Stimulated activated CD4-positive, alpha-beta T cell treated with anti-CD3 and anti-CD28 coated beads, Interleukin-1b, Interleukin-23, amount 100 ng/mL, for 1 hour (primary cell): ENCODE measurements at regions not wholly inside any gene's neighbourhood (a gene's known extent, or its start where the extent isn't known, plus 50 kb on each side); places are given as distances from the start of the nearest gene placed in this dataset.
"Not testable (repeated sequence)": the region's sequence is repeated elsewhere in the genome, so short reads cannot be mapped to it uniquely, and the experiment has no call there.

Experiments used
- DNase-seq, 2 donors: peaks; one replicate each; pipeline ENCODE4 v3.0.0-alpha.2; 2020; ENCODE audit warnings: low read depth in 2 of 2

GRCh38 chr14:22200977-22201605 is 387.9 kb downstream of the DAD1 start:
- no peak for DNase-seq

DNA sequence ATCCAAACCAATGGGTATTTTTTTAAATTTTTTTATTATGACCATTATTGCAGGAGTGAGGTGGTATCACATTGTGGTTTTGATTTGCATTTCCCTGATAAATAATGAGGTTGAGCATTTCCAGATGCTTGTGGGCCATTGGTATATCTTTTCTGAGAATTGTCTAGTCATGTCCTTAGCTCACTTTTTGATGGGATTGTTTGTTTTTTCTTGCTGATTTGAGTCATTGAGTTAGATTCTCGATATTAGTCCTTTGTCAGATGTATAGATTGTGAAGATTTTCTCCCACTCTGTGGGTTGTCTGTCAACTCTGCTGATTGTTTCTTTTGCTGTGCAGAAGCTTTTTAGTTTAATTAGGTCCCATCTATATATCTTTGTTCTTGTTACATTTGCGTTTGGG is 388.9 kb downstream of the DAD1 start:
- DNase-seq = not testable (repeated sequence)

DNA sequence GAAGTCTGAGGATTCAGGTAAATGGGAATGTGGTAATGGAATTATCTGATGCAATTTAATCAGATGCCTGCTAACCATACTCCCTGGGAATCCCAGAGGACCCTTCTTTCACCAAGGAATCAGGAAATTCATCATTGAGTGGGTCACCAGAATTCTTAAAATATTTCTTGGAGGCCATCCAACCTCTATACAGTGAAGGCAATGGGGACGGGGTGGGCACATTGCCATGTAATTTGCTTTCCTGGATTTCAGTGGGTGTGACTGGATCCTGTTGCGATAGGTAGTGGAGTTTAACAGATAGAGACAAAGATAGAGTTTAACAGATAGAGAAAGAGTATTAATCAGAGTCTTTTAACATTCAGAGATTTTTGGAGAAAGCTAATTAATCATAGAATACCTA is 394.4 kb downstream of the DAD1 start:
- DNase-seq = no peak

GRCh38 chr14:22190411-22191191 is 398.4 kb downstream of the DAD1 start:
- no peak for DNase-seq

DNA sequence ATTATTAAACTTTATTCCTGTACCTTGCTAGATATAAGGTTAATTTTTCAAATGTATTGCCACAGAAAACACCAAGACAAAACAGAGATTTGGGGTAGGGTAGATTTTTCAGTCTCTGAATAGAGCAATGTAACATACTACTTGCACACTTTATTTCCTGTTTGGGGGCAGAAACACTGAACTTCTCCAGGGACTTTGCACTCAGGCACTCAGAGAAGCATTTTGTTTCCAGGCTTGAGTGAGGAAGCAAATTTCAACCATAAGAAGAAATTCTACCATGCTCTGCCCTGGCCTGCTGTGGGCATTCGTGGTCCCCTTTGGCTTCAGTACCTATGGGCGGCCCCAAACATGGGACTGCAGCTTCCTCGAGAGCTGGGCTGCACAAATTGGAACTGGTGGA is 399.1 kb downstream of the DAD1 start:
- DNase-seq = no peak

GRCh38 chr14:22188318-22188717 is 400.7 kb downstream of the DAD1 start:
- DNase-seq = no peak

- DNase-seq = no peak
These were observed 403.2 kb downstream of the DAD1 start for GRCh38 chr14:22185789-22186188.

DNA sequence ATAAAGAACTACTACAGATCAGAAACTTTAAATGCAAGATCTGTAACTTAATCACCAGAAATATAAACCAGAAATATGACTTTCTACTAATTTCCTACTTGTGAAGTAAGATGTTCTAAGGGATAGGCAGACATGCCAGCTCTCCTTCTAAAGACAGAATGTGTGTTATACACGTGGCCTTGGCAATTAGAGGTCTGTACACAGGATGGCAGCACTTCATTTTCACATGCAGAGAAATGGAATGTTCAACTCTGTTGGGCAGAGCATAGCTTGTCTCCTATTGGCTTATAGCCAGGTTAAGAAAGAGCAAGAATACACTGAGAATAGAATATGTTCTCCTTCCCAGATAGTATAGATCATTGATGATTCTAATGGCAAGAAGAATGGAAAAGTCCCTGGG is 403.8 kb downstream of the DAD1 start:
- no peak for DNase-seq

GRCh38 chr14:22184830-22185168 is 404.2 kb downstream of the DAD1 start:
- no peak for DNase-seq

DNA sequence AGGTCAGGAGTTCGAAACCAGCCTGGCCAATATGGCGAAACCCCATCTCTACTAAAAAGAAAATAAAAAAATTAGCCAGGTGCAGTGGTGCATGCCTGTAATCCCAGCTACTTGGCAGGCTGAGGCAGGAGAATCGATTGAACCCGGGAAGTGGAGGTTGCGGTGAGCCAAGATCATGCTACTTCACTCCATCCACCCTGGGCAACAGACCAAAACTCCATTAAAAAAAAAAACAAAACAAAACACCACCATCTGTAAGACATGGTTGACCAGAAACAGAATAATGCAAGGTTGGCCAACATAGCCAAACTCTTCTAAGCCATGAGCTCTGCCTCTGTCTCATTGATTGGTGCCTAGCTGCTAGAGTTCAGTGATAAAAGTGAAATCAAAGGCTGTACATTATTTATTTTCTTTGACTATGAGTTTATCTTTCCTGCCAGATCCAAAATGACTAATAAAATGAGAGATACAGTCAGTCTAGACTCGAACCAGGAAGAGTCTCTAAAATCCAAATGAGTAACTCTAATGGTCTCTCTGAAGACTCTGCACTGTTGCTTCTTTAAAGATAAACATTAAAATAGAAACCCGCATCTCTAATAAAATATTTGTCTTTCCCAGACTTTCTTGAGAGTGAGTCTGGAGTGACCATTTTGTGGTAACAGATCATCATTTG is 404.7 kb downstream of the DAD1 start:
- DNase-seq = no peak

DNA sequence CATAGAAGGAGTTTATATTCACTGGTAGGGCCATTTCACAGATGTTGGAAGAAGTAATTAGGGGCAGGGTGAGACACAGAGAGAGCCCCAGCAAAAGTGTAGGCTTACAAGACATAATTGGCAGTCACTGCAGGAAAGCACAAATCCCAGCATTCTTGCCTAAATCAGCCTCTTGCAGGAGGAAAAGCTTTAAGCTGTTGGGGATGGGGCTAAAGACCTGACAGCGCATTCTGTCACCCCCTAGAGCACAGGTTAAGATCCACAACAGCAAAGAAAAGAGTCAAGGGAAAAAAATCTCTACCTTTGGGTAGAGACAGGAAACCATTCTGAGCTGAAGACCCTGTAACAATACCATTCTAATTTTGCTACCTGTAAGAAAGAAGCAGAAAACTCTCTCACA is 409.0 kb downstream of the DAD1 start:
- no peak for DNase-seq

GRCh38 chr14:22179190-22179589 is 409.8 kb downstream of the DAD1 start:
- DNase-seq = no peak

DNA sequence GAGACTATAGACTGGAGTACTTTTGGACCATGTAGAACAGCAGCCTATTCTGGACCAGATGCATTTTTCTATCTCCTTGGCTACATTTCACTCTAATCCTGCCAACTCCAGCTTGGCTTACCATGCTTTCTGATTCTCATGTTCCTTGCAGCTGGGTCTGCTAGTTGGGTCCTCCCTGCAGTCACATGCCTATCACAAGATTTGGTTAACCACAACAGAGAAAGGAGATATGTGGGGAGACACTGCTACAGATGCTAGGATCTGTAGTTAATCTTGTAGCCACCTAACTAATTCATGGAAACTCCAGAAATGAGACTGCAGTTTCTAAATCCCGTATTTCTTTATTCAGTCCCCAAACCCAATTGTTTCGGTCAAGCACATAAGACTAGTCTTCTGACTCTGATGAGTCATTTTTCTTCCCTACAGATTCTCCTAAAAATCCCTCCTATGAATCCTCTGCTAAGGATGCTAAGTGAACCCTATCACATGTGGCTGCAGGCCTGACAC is 410.6 kb downstream of the DAD1 start:
- no peak for DNase-seq

GRCh38 chr14:22177870-22178269 is 411.2 kb downstream of the DAD1 start:
- DNase-seq = no peak

GRCh38 chr14:22176957-22177356 is 412.1 kb downstream of the DAD1 start:
- no peak for DNase-seq

- DNase-seq = not testable (repeated sequence)
These were observed 413.8 kb downstream of the DAD1 start for GRCh38 chr14:22175278-22175558.

DNA sequence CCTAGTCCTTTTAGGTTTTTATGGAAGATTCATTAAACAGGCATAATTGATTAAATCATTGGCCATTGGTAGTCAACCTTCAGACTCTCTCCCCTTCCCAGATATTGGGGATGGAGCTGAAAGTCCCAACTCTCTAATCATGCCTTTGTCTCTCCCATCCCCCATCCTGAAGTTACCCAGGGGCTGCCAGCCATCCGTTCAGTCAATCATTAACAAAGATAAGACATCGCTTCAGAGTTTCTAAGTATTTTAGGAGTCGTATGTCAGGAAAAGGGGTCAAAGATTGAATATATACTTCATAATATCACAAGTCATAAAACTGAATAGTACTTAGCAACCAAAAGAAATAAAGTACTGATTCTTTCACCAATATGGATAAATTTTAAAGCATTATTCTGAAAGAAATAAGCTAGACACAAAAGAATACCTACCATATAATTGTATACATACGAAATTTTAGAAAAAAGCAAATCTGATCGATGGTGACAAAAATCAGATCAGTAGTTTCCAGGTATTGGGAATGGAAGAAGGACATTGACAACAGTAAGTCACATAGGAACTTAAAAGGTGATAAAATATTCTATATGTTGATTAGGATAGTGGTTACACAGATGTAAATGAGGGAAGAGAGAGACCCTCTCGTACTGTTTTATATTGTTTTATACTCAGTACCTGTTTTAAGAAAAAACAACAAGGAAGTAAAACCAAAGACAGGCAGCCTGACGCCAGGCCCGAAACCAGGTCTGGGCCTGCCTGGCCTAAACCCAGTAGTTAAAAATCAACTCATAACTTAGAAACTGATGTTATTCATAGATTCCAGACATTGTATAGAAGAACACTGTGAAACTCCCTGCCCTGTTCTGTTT is 414.4 kb downstream of the DAD1 start:
- DNase-seq = no peak

DNA sequence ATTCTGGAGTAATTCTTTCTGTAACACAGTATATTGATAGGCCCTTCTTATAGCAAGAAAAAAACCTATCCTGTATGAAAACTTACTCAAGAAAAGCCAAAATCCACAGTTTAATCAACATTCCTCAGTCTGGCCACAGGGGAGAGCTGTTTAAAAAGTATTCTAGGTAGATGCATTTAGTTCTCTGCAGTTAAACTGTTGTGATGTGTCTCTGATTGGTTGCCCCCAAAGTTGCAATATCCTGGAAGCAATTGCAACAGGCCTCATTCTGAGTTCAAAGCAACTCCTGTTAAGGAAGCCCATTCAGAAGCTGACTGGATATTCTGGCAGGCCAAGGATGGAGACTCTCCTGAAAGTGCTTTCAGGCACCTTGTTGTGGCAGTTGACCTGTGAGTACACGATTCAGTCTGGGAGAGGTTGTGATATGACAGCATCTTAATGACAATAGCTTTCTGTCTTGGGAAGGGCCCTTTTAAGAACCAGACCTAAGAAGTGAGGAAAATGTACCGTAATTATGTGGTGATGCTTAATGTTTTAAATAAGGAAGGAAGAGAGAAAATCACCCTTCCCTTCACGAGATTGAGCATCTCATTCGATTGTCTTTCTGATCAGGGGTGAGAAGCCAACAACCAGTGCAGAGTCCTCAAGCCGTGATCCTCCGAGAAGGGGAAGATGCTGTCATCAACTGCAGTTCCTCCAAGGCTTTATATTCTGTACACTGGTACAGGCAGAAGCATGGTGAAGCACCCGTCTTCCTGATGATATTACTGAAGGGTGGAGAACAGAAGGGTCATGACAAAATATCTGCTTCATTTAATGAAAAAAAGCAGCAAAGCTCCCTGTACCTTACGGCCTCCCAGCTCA is 420.7 kb downstream of the DAD1 start:
- DNase-seq = no peak

DNA sequence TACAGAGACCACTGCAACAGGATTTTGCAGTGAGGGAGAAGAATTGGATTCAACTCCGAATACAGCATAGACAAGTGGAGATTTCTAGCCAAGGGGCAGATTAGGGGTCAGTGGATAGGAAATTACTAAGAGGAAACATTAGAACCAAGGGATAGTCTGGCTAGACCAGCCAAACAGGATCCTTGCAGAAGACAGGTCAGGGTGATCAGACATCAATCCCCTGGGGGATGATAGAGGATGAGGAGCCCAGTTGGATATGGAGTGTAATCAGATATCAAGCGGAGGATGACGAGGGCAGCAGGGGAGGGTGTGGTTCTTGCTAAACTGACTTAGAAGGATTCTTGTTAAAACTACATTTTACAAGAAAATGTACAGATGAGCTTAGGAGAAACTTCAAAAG is 424.4 kb downstream of the DAD1 start:
- no peak for DNase-seq

- no peak for DNase-seq
These were observed 426.0 kb downstream of the DAD1 start for GRCh38 chr14:22163051-22163450.

GRCh38 chr14:22159957-22160356 is 429.1 kb downstream of the DAD1 start:
- no peak for DNase-seq
